Adrenal gland (tissue), 9 donors: ENCODE measurements at regions not wholly inside any gene's neighbourhood (a gene's known extent, or its start where the extent isn't known, plus 50 kb on each side); places are given as distances from the start of the nearest gene placed in this dataset.

Experiments used
- DNase-seq, 7 donors: peaks; one replicate each; pipeline ENCODE4 v3.0.0-alpha.2; 2019 to 2020
- H3K27ac ChIP-seq, 5 donors: fragments of 200-600 bp; sonication (generic) in 4 of 5; 1 replicate in 3 of 5; 2 replicates in 2 of 5; pipeline versions ENCODE4 v1.5.1 to v1.8.0; 2016 to 2020; ENCODE audit warnings: mild to moderate bottlenecking in 1 of 5
- H3K27me3 ChIP-seq: fragments of 200-600 bp; 2 replicates; pipeline ENCODE4 v1.8.0; 2021
- H3K36me3 ChIP-seq, 2 donors: fragments of 200-600 bp; replicated peaks in 1 of 2; 1 replicate in 1 of 2; 2 replicates in 1 of 2; pipeline versions ENCODE4 v1.5.1 to v1.8.0; 2018 to 2022
- H3K4me1 ChIP-seq, 2 donors: fragments of 200-600 bp; replicated peaks in 1 of 2; 1 replicate in 1 of 2; 2 replicates in 1 of 2; pipeline versions ENCODE4 v1.5.1 to v1.8.0; 2018 to 2021
- H3K4me3 ChIP-seq, 4 donors: fragments of 200-600 bp; sonication (generic) in 3 of 4; one replicate each; pipeline ENCODE4 v1.5.1; 2016 to 2018
- H3K9me3 ChIP-seq, 3 donors: fragments of 200-600 bp; sonication (generic) in 1 of 3; replicated peaks in 1 of 3; 1 replicate in 2 of 3; 2 replicates in 1 of 3; pipeline versions ENCODE4 v1.5.1 to v1.8.0; 2016 to 2021
- POLR2A ChIP-seq, 2 donors: fragments of 450-650 bp; IDR thresholded peaks; one replicate each; pipeline ENCODE4 v1.6.1; 2017; ENCODE audit warnings: antibody characterized with exemption in 2 of 2, mild to moderate bottlenecking in 2 of 2, moderate library complexity in 1 of 2
- WGBS, 4 donors: extraction: QIAGEN DNeasy Blood & Tissue Kit in 2 of 4; methylation state at CpG; one replicate each; pipeline versions ENCODE4 v1.1.5 to v1.1.7; 2013 to 2017; 5-methylcytosine and 5-hydroxymethylcytosine counted together
- intact Hi-C, 2 donors: fragments of 100-400 bp; cut with DNase I; formaldehyde crosslinking; loops; one replicate each; pipeline versions ENCODE4 v1.14.1 to v1.15.0; 2022 to 2023
- TF ChIP-seq, protein P1 (sequence below), 6 experiments: fragments of 450-650 bp in 4 of 6; fragments of 200-600 bp in 2 of 6; sonication (generic) in 1 of 6; IDR thresholded peaks; 1 replicate in 5 of 6; 2 replicates in 1 of 6; pipeline versions ENCODE4 v1.5.1 to v1.8.0; 2016 to 2021; ENCODE audit warnings: antibody characterized with exemption in 6 of 6, mild to moderate bottlenecking in 2 of 6, moderate library complexity in 1 of 6
- donor health status: healthy with polysubstance abuse.
- donor health status: Bipolar disorder and iron deficiency.
- donor health status: DM: yes; HTN: yes; CAD: no.
- donor health status: DM: no; HTN: no; CAD: no.
- donor health status: DM: no; HTN: no; CAD: no.

- no peak overlapping the region for H3K27ac ChIP-seq
- no peaks in the 10 kb centered on the region for H3K27me3 ChIP-seq
- no peak for DNase-seq
- H3K36me3 ChIP-seq = no peaks in the 10 kb centered on the region
- 33 to 91% (median 75%) methylated on average over 1 to 2 of the region's 2 CpGs for WGBS, 4 donors
- intact Hi-C loops = no loop called here
- H3K9me3 ChIP-seq = no peaks in the 10 kb centered on the region
- H3K4me3 ChIP-seq = no peak overlapping the region
- no peaks in the 10 kb centered on the region for H3K4me1 ChIP-seq
- TF ChIP-seq, protein P1, sequence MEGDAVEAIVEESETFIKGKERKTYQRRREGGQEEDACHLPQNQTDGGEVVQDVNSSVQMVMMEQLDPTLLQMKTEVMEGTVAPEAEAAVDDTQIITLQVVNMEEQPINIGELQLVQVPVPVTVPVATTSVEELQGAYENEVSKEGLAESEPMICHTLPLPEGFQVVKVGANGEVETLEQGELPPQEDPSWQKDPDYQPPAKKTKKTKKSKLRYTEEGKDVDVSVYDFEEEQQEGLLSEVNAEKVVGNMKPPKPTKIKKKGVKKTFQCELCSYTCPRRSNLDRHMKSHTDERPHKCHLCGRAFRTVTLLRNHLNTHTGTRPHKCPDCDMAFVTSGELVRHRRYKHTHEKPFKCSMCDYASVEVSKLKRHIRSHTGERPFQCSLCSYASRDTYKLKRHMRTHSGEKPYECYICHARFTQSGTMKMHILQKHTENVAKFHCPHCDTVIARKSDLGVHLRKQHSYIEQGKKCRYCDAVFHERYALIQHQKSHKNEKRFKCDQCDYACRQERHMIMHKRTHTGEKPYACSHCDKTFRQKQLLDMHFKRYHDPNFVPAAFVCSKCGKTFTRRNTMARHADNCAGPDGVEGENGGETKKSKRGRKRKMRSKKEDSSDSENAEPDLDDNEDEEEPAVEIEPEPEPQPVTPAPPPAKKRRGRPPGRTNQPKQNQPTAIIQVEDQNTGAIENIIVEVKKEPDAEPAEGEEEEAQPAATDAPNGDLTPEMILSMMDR (IDR thresholded peaks at IDR 0.05) = no peak
- no peak for TF ChIP-seq POLR2A (IDR thresholded peaks at IDR 0.05)
Observed at GRCh38 chr18:78087338-78087737, 837.7 kb downstream of the GALR1 start.

GRCh38 chr18:78090584-78090983 lies 840.9 kb downstream of the GALR1 start:
- Histone ChIP-seq H3K27ac (no peak overlapping the region), H3K4me3 (no peak overlapping the region), H3K9me3 (no peaks in the 10 kb centered on the region), H3K27me3 (no peaks in the 10 kb centered on the region), H3K4me1 (no peaks in the 10 kb centered on the region), H3K36me3 (no peaks in the 10 kb centered on the region)
- no peak for TF ChIP-seq POLR2A (IDR thresholded peaks at IDR 0.05)
- TF ChIP-seq, protein P1 (IDR thresholded peaks at IDR 0.05) = no peak
- DNase-seq = no peak
- WGBS, 4 donors = 85 to 89% (median 88%) methylated on average over 11 of the region's 11 CpGs
- intact Hi-C loops = no loop called here

DNA sequence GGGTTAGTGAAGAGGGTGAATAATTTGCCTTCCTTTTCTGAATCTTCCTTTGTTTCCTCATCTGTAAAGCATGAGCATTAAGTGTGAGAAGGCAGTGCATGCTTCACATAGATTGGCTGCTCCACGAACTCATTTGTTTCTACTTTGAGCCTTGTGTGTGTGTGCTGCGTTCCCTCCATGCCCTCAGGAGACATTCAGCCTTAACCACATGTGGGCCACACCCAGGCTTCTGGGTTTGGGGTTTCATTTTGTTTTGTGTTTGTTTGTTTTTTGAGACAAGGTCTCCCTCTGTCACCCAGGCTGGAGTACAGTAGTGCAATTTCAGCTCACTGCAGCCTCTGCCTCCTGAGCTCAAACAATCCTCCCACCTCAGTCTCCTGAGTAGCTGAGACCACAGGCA lies 843.3 kb downstream of the GALR1 start:
- intact Hi-C loops = no loop called here
- no peaks in the 10 kb centered on the region for H3K9me3 ChIP-seq
- H3K27me3 ChIP-seq = no peaks in the 10 kb centered on the region
- DNase-seq = no peak
- no peak for TF ChIP-seq POLR2A (IDR thresholded peaks at IDR 0.05)
- TF ChIP-seq, protein P1 (IDR thresholded peaks at IDR 0.05) = no peak
- no peak overlapping the region for H3K27ac ChIP-seq
- H3K4me1 ChIP-seq = no peaks in the 10 kb centered on the region
- WGBS, 4 donors = 60 to 89% (median 78%) methylated on average over 2 of the region's 2 CpGs
- H3K36me3 ChIP-seq = no peaks in the 10 kb centered on the region
- H3K4me3 ChIP-seq = no peak overlapping the region

DNA sequence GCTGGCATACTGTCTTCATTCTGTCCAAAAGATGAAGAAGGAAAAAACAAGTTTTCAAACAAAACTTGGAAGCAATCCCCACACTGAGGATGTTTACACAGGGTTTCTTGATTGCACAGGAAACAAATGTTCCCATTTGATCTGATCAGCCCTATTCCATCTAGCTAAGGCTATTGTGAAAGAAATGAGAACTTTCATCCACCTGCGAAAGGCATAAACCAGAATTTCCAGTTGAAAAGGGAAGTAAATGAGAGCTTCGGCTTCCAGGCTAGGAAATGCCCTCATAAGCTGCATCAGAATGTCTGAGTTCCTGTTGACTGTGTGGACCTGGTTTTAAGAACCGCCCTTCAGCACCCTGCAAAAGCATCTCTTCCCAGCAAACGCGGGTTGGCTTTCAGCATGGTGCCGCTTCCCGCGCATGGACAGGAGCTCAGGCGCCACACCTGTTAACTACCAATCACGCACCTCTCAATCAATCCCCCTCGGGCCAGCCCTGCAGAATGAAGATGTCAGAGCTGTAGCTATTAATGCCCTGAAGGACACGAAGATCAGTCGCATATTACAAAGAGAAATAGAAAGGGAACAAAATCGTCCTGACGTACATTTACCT lies 850.4 kb downstream of the GALR1 start:
- intact Hi-C loops = no loop called here

More for the DNA sequence above, 850.4 kb downstream of the GALR1 start:
- no peak for DNase-seq
- H3K27me3 ChIP-seq = no peaks in the 10 kb centered on the region
- no peak overlapping the region for H3K4me3 ChIP-seq
- no peaks in the 10 kb centered on the region for H3K9me3 ChIP-seq
- no peaks in the 10 kb centered on the region for H3K36me3 ChIP-seq
- no peaks in the 10 kb centered on the region for H3K4me1 ChIP-seq
- no peak for TF ChIP-seq POLR2A (IDR thresholded peaks at IDR 0.05)
- TF ChIP-seq, protein P1 (IDR thresholded peaks at IDR 0.05) = no peak
- H3K27ac ChIP-seq = no peak overlapping the region
- 73 to 87% (median 77%) methylated on average over 10 to 15 of the region's 15 CpGs for WGBS, 4 donors
